ENCODE measurements at regions not wholly inside any gene's neighbourhood (a gene's known extent, or its start where the extent isn't known, plus 50 kb on each side); places are given as distances from the start of the nearest gene placed in this dataset.
"Not testable (repeated sequence)": the region's sequence is repeated elsewhere in the genome, so short reads cannot be mapped to it uniquely, and the experiment has no call there.

GRCh38 chr16:26594666-26595065 lies 472.1 kb upstream of the C16orf82 start:
- no peak for DNase-seq (ENCODE audit: low read depth)

GRCh38 chr16:26595199-26595598 lies 471.5 kb upstream of the C16orf82 start:
- DNase-seq (ENCODE audit: low read depth), result no peak

GRCh38 chr16:26596033-26596432 lies 470.7 kb upstream of the C16orf82 start:
- not testable (repeated sequence) for DNase-seq (ENCODE audit: low read depth)

- no peak for DNase-seq (ENCODE audit: low read depth)
Observed at GRCh38 chr16:26598061-26598460, 468.7 kb upstream of the C16orf82 start.

GRCh38 chr16:26598998-26599784 lies 467.5 kb upstream of the C16orf82 start:
- no peak for DNase-seq (ENCODE audit: low read depth)

- no peak for DNase-seq (ENCODE audit: low read depth)
Observed at GRCh38 chr16:26599785-26600104, 467.0 kb upstream of the C16orf82 start.

- no peak for DNase-seq (ENCODE audit: low read depth)
Observed at GRCh38 chr16:26601335-26601734, 465.4 kb upstream of the C16orf82 start.

- DNase-seq (ENCODE audit: low read depth), result no peak
Observed at GRCh38 chr16:26605626-26606271, 461.0 kb upstream of the C16orf82 start.

- no peak for DNase-seq (ENCODE audit: low read depth)
Observed at GRCh38 chr16:26606381-26607150, 460.2 kb upstream of the C16orf82 start.

- DNase-seq (ENCODE audit: low read depth), result no peak
Observed at GRCh38 chr16:26614237-26614841, 452.4 kb upstream of the C16orf82 start.

- DNase-seq (ENCODE audit: low read depth), result no peak
Observed at GRCh38 chr16:26623442-26623841, 443.3 kb upstream of the C16orf82 start.

GRCh38 chr16:26627958-26628357 lies 438.8 kb upstream of the C16orf82 start:
- DNase-seq (ENCODE audit: low read depth), result no peak

- DNase-seq (ENCODE audit: low read depth), result not testable (repeated sequence)
Observed at GRCh38 chr16:26631365-26631764, 435.4 kb upstream of the C16orf82 start.

- no peak for DNase-seq (ENCODE audit: low read depth)
Observed at GRCh38 chr16:26642047-26642664, 424.6 kb upstream of the C16orf82 start.

GRCh38 chr16:26643519-26643918 lies 423.2 kb upstream of the C16orf82 start:
- DNase-seq (ENCODE audit: low read depth), result no peak

- no peak for DNase-seq (ENCODE audit: low read depth)
Observed at GRCh38 chr16:26644912-26645543, 421.7 kb upstream of the C16orf82 start.

GRCh38 chr16:26645614-26646013 lies 421.1 kb upstream of the C16orf82 start:
- no peak for DNase-seq (ENCODE audit: low read depth)

- no peak for DNase-seq (ENCODE audit: low read depth)
Observed at GRCh38 chr16:26647870-26648269, 418.9 kb upstream of the C16orf82 start.

- no peak for DNase-seq (ENCODE audit: low read depth)
Observed at GRCh38 chr16:26648851-26649250, 417.9 kb upstream of the C16orf82 start.

- no peak for DNase-seq (ENCODE audit: low read depth)
Observed at GRCh38 chr16:26649381-26650045, 417.2 kb upstream of the C16orf82 start.

- DNase-seq (ENCODE audit: low read depth), result no peak
Observed at GRCh38 chr16:26651464-26651863, 415.3 kb upstream of the C16orf82 start.

Measured in fibroblast of the conjunctiva (primary cell).